ENCODE measurements at regions not wholly inside any gene's neighbourhood (a gene's known extent, or its start where the extent isn't known, plus 50 kb on each side); places are given as distances from the start of the nearest gene placed in this dataset.

- no peak for TF ChIP-seq POLR2AphosphoS5 (IDR thresholded peaks at IDR 0.05)
- no peak for TF ChIP-seq CTCF (IDR thresholded peaks at IDR 0.05)
- TF ChIP-seq EP300 (IDR thresholded peaks at IDR 0.05): no peak
Measured at GRCh38 chr11:38884145-38884865, 2286.3 kb upstream of the RAG2 start.

Data from stomach (tissue), 4 donors.